ENCODE measurements at regions not wholly inside any gene's neighbourhood (a gene's known extent, or its start where the extent isn't known, plus 50 kb on each side); places are given as distances from the start of the nearest gene placed in this dataset.

DNA sequence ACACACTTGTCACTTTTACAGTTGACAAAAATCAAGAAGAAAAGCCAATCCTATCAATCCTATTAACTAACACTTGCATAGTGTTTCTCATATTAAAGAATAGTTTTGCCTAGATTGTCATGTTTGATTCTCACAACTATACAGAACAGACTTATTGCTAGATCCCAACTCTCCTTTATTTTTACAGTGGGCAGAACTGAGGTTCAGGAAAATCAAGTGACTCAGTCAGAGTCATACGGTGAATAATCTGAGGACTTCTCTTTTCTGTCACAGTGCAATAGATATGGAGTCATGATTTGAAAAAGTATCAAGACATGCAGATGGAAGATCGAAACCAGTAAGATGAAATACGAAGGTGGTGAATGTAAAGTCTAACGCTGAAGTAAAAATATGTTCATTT is 195.1 kb upstream of the CITED2 start:
- no peak for TF ChIP-seq EZH2 (IDR thresholded peaks at IDR 0.05; ENCODE audit: insufficient read depth, poor library complexity, severe bottlenecking)
- TF ChIP-seq EZH2phosphoT487 (IDR thresholded peaks at IDR 0.05; ENCODE audit: insufficient read depth, low read depth) = no peak

Data from GM23248 (cell line).